ENCODE measurements at regions not wholly inside any gene's neighbourhood (a gene's known extent, or its start where the extent isn't known, plus 50 kb on each side); places are given as distances from the start of the nearest gene placed in this dataset.

DNA sequence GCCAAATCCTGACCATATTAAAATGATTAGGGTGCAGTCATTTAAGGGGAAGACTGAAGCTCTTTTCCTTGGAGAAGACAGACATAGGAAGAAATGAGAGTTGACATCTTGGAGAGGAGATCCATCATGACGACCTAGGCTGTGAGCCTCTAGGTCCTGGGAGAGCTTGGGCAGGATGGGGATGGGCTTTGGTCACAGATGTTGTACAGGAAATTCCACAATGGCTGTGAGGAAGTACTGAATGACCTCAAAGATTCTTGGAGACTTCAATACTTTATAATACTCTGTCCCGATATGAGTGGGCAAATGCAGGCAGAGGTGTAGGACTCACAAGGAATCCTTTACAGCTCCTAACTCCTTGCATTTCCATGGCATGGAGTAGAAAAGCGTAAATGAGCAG is 204.9 kb upstream of the FRMD6 start:
- Histone ChIP-seq H3K27ac (ENCODE audit: low read length) (no peak overlapping the region), H3K36me3 (ENCODE audit: insufficient read depth, low read length) (no peaks in the 10 kb centered on the region), H3K4me1 (ENCODE audit: insufficient read depth, low read length) (no peaks in the 10 kb centered on the region), H3K9ac (ENCODE audit: low read depth, low read length) (no peak overlapping the region), H3K27me3 (ENCODE audit: insufficient read depth, low read length, poor library complexity) (no peaks in the 10 kb centered on the region), H3K4me3 (ENCODE audit: low read depth in 1 of 2, low read length in 2 of 2) (no peak overlapping the region), H3K9me3 (ENCODE audit: insufficient read depth, low read length, severe bottlenecking) (no peaks in the 10 kb centered on the region), H2AFZ (ENCODE audit: low read depth, low read length) (no peak overlapping the region), H3K4me2 (ENCODE audit: insufficient read depth, low read length) (no peak overlapping the region), H3K79me2 (ENCODE audit: insufficient read depth, low read length) (no peaks in the 10 kb centered on the region), H4K20me1 (ENCODE audit: insufficient read depth, low read length) (no peaks in the 10 kb centered on the region)
- no peak for ATAC-seq (ENCODE audit: insufficient read depth, low read depth)
- TF ChIP-seq, protein P1, sequence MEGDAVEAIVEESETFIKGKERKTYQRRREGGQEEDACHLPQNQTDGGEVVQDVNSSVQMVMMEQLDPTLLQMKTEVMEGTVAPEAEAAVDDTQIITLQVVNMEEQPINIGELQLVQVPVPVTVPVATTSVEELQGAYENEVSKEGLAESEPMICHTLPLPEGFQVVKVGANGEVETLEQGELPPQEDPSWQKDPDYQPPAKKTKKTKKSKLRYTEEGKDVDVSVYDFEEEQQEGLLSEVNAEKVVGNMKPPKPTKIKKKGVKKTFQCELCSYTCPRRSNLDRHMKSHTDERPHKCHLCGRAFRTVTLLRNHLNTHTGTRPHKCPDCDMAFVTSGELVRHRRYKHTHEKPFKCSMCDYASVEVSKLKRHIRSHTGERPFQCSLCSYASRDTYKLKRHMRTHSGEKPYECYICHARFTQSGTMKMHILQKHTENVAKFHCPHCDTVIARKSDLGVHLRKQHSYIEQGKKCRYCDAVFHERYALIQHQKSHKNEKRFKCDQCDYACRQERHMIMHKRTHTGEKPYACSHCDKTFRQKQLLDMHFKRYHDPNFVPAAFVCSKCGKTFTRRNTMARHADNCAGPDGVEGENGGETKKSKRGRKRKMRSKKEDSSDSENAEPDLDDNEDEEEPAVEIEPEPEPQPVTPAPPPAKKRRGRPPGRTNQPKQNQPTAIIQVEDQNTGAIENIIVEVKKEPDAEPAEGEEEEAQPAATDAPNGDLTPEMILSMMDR (IDR thresholded peaks at IDR 0.05; ENCODE audit: borderline replicate concordance, extremely low read depth, low read length, poor library complexity, severe bottlenecking): no peak
- TF ChIP-seq EZH2 (IDR thresholded peaks at IDR 0.05; ENCODE audit: borderline replicate concordance, low read depth, low read length, severe bottlenecking): no peak
- DNase-seq: no peak

DNA sequence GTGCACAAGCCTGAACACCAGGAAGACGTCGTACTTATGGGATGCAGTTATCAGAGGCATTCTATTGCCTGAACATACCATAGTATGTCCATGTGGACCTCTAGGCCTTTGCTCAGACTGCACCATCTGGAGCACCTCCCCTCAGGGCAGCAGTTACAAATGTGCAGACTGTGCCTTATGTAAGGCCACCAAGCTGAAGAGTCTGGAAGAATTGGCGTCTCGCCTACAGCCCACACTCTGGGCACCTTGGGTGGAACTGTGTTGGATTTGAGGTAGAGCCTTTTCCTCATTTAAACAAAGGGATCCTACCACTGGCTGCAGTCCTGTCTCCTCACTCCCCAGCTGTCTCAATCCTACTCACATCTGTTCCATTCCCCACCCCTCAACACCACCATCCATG is 204.3 kb upstream of the FRMD6 start:
- Histone ChIP-seq H3K27ac (ENCODE audit: low read length) (no peak overlapping the region), H3K4me2 (ENCODE audit: insufficient read depth, low read length) (no peak overlapping the region), H2AFZ (ENCODE audit: low read depth, low read length) (no peak overlapping the region), H3K27me3 (ENCODE audit: insufficient read depth, low read length, poor library complexity) (no peaks in the 10 kb centered on the region), H3K79me2 (ENCODE audit: insufficient read depth, low read length) (no peaks in the 10 kb centered on the region), H3K9ac (ENCODE audit: low read depth, low read length) (no peak overlapping the region), H4K20me1 (ENCODE audit: insufficient read depth, low read length) (no peaks in the 10 kb centered on the region), H3K36me3 (ENCODE audit: insufficient read depth, low read length) (no peaks in the 10 kb centered on the region), H3K9me3 (ENCODE audit: insufficient read depth, low read length, severe bottlenecking) (no peaks in the 10 kb centered on the region), H3K4me1 (ENCODE audit: insufficient read depth, low read length) (no peaks in the 10 kb centered on the region), H3K4me3 (ENCODE audit: low read depth in 1 of 2, low read length in 2 of 2) (no peak overlapping the region)
- ATAC-seq (ENCODE audit: insufficient read depth, low read depth) (no peak), DNase-seq (no peak)
- no peak for TF ChIP-seq EZH2 (IDR thresholded peaks at IDR 0.05; ENCODE audit: borderline replicate concordance, low read depth, low read length, severe bottlenecking)
- TF ChIP-seq, protein P1 (IDR thresholded peaks at IDR 0.05; ENCODE audit: borderline replicate concordance, extremely low read depth, low read length, poor library complexity, severe bottlenecking): no peak

DNA sequence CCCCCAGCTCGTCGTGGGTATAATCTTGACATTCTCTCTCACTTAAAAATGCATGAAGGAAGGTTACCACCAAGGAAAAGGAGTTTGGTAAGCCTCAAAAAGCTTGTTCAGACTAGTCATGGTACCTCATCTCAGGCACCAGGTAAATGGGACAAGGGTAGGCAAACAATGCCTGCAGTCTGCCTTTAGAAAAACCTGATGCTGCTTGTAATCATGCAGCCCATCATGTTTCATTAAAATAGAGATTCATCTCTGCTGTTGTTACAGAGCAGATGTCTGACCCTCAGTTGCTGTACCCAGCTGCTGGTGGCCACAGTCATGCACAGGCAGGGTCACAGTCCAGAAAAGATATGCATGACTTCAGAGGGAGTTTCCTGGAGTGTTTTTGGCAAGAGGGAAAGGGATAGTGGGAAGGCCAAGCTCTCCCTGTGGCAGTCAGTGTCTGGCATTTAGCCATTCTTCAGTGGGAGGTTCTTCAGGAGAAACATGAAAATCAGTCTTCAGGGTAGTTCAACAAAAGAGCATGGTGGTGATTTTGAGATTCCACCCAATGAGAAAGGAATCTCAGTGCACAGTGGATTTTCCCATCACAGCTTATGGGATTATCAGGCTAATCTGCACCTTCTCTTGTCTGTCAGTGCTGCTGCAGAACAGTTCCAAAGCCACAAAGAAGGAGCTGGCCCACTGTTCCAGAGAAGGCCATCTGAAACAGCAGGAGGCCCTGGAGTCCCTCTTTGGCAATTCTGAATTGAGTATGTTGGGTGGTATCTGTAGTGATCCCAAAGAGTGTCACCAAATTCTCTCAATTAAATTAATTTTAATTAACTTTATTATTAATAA is 202.7 kb upstream of the FRMD6 start:
- Histone ChIP-seq H3K27ac (ENCODE audit: low read length) (no peak overlapping the region), H2AFZ (ENCODE audit: low read depth, low read length) (no peak overlapping the region), H4K20me1 (ENCODE audit: insufficient read depth, low read length) (no peaks in the 10 kb centered on the region), H3K79me2 (ENCODE audit: insufficient read depth, low read length) (no peaks in the 10 kb centered on the region), H3K4me1 (ENCODE audit: insufficient read depth, low read length) (no peaks in the 10 kb centered on the region), H3K27me3 (ENCODE audit: insufficient read depth, low read length, poor library complexity) (no peaks in the 10 kb centered on the region), H3K4me3 (ENCODE audit: low read depth in 1 of 2, low read length in 2 of 2) (no peak overlapping the region), H3K36me3 (ENCODE audit: insufficient read depth, low read length) (no peaks in the 10 kb centered on the region), H3K9ac (ENCODE audit: low read depth, low read length) (no peak overlapping the region), H3K4me2 (ENCODE audit: insufficient read depth, low read length) (no peak overlapping the region), H3K9me3 (ENCODE audit: insufficient read depth, low read length, severe bottlenecking) (no peaks in the 10 kb centered on the region)
- ATAC-seq (ENCODE audit: insufficient read depth, low read depth) (no peak), DNase-seq (no peak)
- TF ChIP-seq, protein P1 (IDR thresholded peaks at IDR 0.05; ENCODE audit: borderline replicate concordance, extremely low read depth, low read length, poor library complexity, severe bottlenecking): no peak
- TF ChIP-seq EZH2 (IDR thresholded peaks at IDR 0.05; ENCODE audit: borderline replicate concordance, low read depth, low read length, severe bottlenecking): no peak
